Trophoblast cell (in vitro differentiated cells and primary cell): ENCODE measurements at regions not wholly inside any gene's neighbourhood (a gene's known extent, or its start where the extent isn't known, plus 50 kb on each side); places are given as distances from the start of the nearest gene placed in this dataset.

Source experiments
- DNase-seq, 2 donors: peaks; one replicate each; pipeline ENCODE4 v3.0.0-alpha.2; 2016
- H2AFZ ChIP-seq: 2 replicates; pipeline ENCODE4 v1.6.1; 2013; ENCODE audit warnings: low read length, moderate library complexity, mild to moderate bottlenecking; ENCODE audit not compliant: insufficient read depth, poor library complexity
- H2AK5ac ChIP-seq: 2 replicates; pipeline ENCODE4 v1.6.1; 2013; ENCODE audit warnings: mild to moderate bottlenecking, low read length
- H2BK120ac ChIP-seq: 2 replicates; pipeline ENCODE4 v1.6.1; 2013; ENCODE audit warnings: low read length, mild to moderate bottlenecking, moderate library complexity; ENCODE audit not compliant: insufficient read depth, poor library complexity
- H2BK12ac ChIP-seq: 2 replicates; pipeline ENCODE4 v1.6.1; 2013; ENCODE audit warnings: mild to moderate bottlenecking, low read length, moderate library complexity
- H2BK5ac ChIP-seq: 2 replicates; pipeline ENCODE4 v1.6.1; 2013; ENCODE audit warnings: low read length, low read depth, moderate library complexity, mild to moderate bottlenecking; ENCODE audit not compliant: poor library complexity
- H3K14ac ChIP-seq: 2 replicates; pipeline ENCODE4 v1.6.1; 2013; ENCODE audit warnings: mild to moderate bottlenecking, low read length
- H3K18ac ChIP-seq: 2 replicates; pipeline ENCODE4 v1.6.1; 2013; ENCODE audit warnings: mild to moderate bottlenecking, low read length
- H3K23ac ChIP-seq: 2 replicates; pipeline ENCODE4 v1.6.1; 2013; ENCODE audit warnings: low read length
- H3K27ac ChIP-seq: 2 replicates; pipeline ENCODE4 v1.5.1; 2013; ENCODE audit warnings: low read depth, mild to moderate bottlenecking, inconsistent platforms, low read length, moderate library complexity
- H3K27me3 ChIP-seq: 2 replicates; pipeline ENCODE4 v1.6.1; 2013; ENCODE audit warnings: inconsistent platforms, mild to moderate bottlenecking, low read length, moderate library complexity; ENCODE audit not compliant: insufficient read depth
- H3K36me3 ChIP-seq, 2 experiments: 1 replicate in 1 of 2; 2 replicates in 1 of 2; pipeline ENCODE4 v1.6.1; 2013; ENCODE audit warnings: low read length in 2 of 2, mild to moderate bottlenecking in 2 of 2, moderate library complexity in 1 of 2; ENCODE audit not compliant: insufficient read depth in 2 of 2, control insufficient read depth in 1 of 2
- H3K4ac ChIP-seq: 2 replicates; pipeline ENCODE4 v1.6.1; 2013; ENCODE audit warnings: low read depth, mild to moderate bottlenecking, low read length, moderate library complexity
- H3K4me1 ChIP-seq, 2 experiments: 1 replicate in 1 of 2; 2 replicates in 1 of 2; pipeline ENCODE4 v1.6.1; 2013; ENCODE audit warnings: low read length in 2 of 2, mild to moderate bottlenecking in 2 of 2, moderate library complexity in 1 of 2; ENCODE audit not compliant: insufficient read depth in 2 of 2, control insufficient read depth in 1 of 2
- H3K4me2 ChIP-seq: 2 replicates; pipeline ENCODE4 v1.6.1; 2013; ENCODE audit warnings: inconsistent platforms, mild to moderate bottlenecking, low read length, moderate library complexity
- H3K4me3 ChIP-seq: 2 replicates; pipeline ENCODE4 v1.5.1; 2013; ENCODE audit warnings: mild to moderate bottlenecking, low read depth, low read length, inconsistent platforms
- H3K79me1 ChIP-seq: one replicate; pipeline ENCODE4 v1.6.1; 2013; ENCODE audit warnings: low read length
- H3K79me2 ChIP-seq: 2 replicates; pipeline ENCODE4 v1.6.1; 2013; ENCODE audit warnings: low read length, mild to moderate bottlenecking; ENCODE audit not compliant: control insufficient read depth, insufficient read depth, poor library complexity
- H3K9ac ChIP-seq: 2 replicates; pipeline ENCODE4 v1.6.1; 2013; ENCODE audit warnings: mild to moderate bottlenecking, low read length
- H3K9me3 ChIP-seq: 2 replicates; pipeline ENCODE4 v1.6.1; 2013; ENCODE audit warnings: low read depth, mild to moderate bottlenecking, control low read depth, inconsistent platforms, low read length; ENCODE audit not compliant: insufficient read depth
- H4K12ac ChIP-seq: 2 replicates; pipeline ENCODE4 v1.6.1; 2013; ENCODE audit warnings: low read depth, mild to moderate bottlenecking, low read length, moderate library complexity
- H4K8ac ChIP-seq: 2 replicates; pipeline ENCODE4 v1.6.1; 2013; ENCODE audit warnings: low read depth, mild to moderate bottlenecking, low read length, moderate library complexity
- H4K91ac ChIP-seq: one replicate; pipeline ENCODE4 v1.6.1; 2013; ENCODE audit warnings: low read depth, mild to moderate bottlenecking, low read length, moderate library complexity
- WGBS: extraction: QIAGEN DNeasy Blood & Tissue Kit; methylation state at CpG from one replicate; pipeline ENCODE4 v1.1.7; 2013; ENCODE audit warnings: missing lambda C conversion rate; ENCODE audit not compliant: insufficient read length, insufficient coverage; ENCODE audit errors: extremely low coverage; 5-methylcytosine and 5-hydroxymethylcytosine counted together

DNA sequence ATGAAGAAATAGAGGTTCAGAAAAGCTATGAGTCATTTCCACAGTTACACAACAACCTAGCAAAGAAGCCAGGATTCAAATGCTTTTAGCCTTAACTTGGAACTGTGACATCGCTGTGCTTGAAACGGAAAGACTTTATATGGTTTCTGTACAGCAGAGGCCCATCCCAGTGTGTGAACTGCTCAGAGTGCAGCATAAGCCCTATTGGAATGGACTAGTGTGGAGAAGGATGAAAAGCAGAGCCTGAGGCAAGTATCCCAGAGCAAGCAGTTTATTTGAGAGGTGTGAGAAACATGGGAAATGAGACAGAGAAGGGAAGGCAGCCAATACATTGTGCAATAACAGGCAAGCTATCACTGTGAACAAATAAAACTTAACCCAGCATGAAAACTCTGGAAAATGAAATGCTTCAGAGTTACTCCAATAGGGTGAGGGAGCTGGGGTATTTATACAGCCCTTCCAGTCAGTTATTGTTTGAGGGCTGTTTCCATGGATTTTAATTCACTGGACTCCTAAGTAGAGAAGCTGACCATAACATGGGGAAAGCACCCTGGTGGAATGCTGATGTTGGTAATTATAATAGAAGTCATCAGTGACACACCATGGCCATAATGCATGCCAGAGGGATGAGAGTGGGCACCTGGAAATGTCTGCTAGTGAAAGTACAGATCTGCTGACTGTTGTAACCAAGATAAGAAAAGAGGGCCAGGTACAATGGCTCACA, 254.0 kb upstream of the POU3F3 start:
- no peaks in the 10 kb centered on the region for H3K27me3 ChIP-seq
- H2AK5ac ChIP-seq: no peak overlapping the region
- no peaks in the 10 kb centered on the region for H3K79me2 ChIP-seq
- no peak overlapping the region for H3K27ac ChIP-seq
- no peak overlapping the region for H3K4me2 ChIP-seq
- peaks cover 2% of the 10 kb centered on the region for H3K9me3 ChIP-seq
- no peak overlapping the region for H3K9ac ChIP-seq
- H2BK12ac ChIP-seq: no peak overlapping the region
- no peak overlapping the region for H3K4me3 ChIP-seq
- no peak overlapping the region for H2BK5ac ChIP-seq
- H4K12ac ChIP-seq: no peak overlapping the region
- H2BK120ac ChIP-seq: no peak overlapping the region
- H3K4me1 ChIP-seq: no peaks in the 10 kb centered on the region
- DNase-seq: no peak
- no peak overlapping the region for H3K14ac ChIP-seq
- no peak overlapping the region for H3K23ac ChIP-seq
- H4K91ac ChIP-seq: no peak overlapping the region
- H3K36me3 ChIP-seq: no peaks in the 10 kb centered on the region
- H4K8ac ChIP-seq: no peak overlapping the region
- WGBS: no CpG with 5 or more reads among the region's 2 CpGs
- H3K79me1 ChIP-seq: no peaks in the 10 kb centered on the region
- H3K4ac ChIP-seq: no peak overlapping the region
- no peak overlapping the region for H3K18ac ChIP-seq
- no peak overlapping the region for H2AFZ ChIP-seq

DNA sequence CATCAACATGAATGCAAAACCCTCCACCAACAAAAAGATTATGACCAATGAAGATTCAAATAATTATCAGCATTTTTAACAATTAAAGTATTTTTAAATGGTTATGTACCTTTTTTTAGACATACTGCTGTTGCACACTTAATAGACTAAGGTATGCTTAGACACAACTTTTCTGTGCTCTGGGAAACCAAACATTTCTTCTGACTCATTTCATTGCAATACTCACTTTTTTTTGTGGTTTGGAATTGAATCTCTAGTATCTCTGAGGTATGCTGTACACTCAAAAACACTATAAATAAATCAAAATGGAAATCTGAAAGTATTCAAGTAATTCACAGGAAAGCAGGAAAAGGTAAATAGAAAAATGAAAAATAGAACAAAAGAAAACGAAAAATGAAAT, 247.9 kb upstream of the POU3F3 start:
- H3K79me2 ChIP-seq: no peaks in the 10 kb centered on the region
- H3K9ac ChIP-seq: no peak overlapping the region
- no peak overlapping the region for H2BK120ac ChIP-seq
- H3K4me2 ChIP-seq: no peak overlapping the region
- no peaks in the 10 kb centered on the region for H3K79me1 ChIP-seq
- H3K27me3 ChIP-seq: no peaks in the 10 kb centered on the region
- no peak overlapping the region for H2BK12ac ChIP-seq
- H3K23ac ChIP-seq: no peak overlapping the region
- H3K36me3 ChIP-seq: no peaks in the 10 kb centered on the region
- H3K27ac ChIP-seq: no peak overlapping the region
- H2AFZ ChIP-seq: no peak overlapping the region
- no peaks in the 10 kb centered on the region for H3K4me1 ChIP-seq
- no peak overlapping the region for H3K14ac ChIP-seq
- H3K9me3 ChIP-seq: peaks cover 3% of the 10 kb centered on the region
- H4K8ac ChIP-seq: no peak overlapping the region
- DNase-seq: no peak
- no peak overlapping the region for H2AK5ac ChIP-seq
- no peak overlapping the region for H3K18ac ChIP-seq
- no CpG with 5 or more reads among the region's 1 CpG for WGBS
- no peak overlapping the region for H4K91ac ChIP-seq
- no peak overlapping the region for H3K4ac ChIP-seq
- no peak overlapping the region for H2BK5ac ChIP-seq
- H4K12ac ChIP-seq: no peak overlapping the region
- H3K4me3 ChIP-seq: no peak overlapping the region

DNA sequence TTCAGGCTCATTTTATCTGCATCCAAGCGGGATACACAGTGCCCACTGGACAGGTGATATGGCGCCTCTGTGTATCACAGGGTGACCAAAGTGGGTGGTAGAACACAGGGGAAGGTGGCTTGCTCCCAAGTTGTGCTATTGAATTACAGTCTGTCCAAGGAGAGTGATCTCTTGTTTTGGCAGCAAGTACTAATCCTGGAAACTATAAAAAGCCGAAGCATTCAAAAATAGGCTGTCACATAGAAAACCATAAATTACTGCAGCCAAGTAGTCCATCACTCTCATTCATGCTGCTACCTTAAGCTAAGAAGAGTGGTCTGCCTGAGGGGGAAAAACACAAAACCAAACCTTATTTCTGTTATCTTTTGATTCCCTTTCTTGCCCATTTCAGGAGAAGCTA, 237.1 kb upstream of the POU3F3 start:
- Histone ChIP-seq H3K14ac (no peak overlapping the region), H3K23ac (no peak overlapping the region), H2BK12ac (no peak overlapping the region), H3K9ac (no peak overlapping the region), H4K91ac (no peak overlapping the region), H4K8ac (no peak overlapping the region), H2BK5ac (no peak overlapping the region), H2AFZ (no peak overlapping the region), H3K36me3 (no peaks in the 10 kb centered on the region), H3K4me2 (no peak overlapping the region), H3K4me3 (no peak overlapping the region), H3K4ac (no peak overlapping the region), H3K9me3 (no peaks in the 10 kb centered on the region), H3K18ac (no peak overlapping the region), H2BK120ac (no peak overlapping the region), H3K27me3 (no peaks in the 10 kb centered on the region), H4K12ac (no peak overlapping the region), H3K79me2 (no peaks in the 10 kb centered on the region), H3K79me1 (no peaks in the 10 kb centered on the region), H2AK5ac (no peak overlapping the region), H3K4me1 (no peaks in the 10 kb centered on the region), H3K27ac (no peak overlapping the region)
- WGBS: no CpG with 5 or more reads among the region's 3 CpGs
- no peak for DNase-seq

DNA sequence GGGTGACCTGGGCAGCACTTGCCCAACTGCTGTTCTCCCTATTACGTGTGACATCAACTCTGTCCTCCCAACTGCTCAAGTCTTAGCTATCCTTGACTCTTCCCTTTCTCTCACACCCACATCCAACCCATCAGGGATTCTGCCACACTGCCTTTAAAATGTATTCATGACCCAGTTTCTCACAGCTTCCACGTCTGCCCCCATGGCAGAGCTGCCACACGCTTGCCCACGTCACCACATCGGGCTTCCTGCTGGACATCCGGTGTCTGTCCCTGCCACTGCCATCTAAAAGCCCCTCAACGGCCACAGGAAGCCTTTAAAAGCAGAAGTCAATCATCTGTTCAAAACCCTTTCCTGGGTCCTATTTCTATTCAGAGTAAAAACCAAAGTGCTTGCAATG, 233.1 kb upstream of the POU3F3 start:
- no peak overlapping the region for H4K12ac ChIP-seq
- no peak overlapping the region for H2BK5ac ChIP-seq
- H3K4me3 ChIP-seq: no peak overlapping the region
- no peaks in the 10 kb centered on the region for H3K79me1 ChIP-seq
- H2AFZ ChIP-seq: no peak overlapping the region
- DNase-seq: no peak
- H2AK5ac ChIP-seq: no peak overlapping the region
- WGBS: no CpG with 5 or more reads among the region's 7 CpGs
- H3K4me2 ChIP-seq: no peak overlapping the region
- no peak overlapping the region for H3K9ac ChIP-seq
- H3K9me3 ChIP-seq: no peaks in the 10 kb centered on the region
- H3K36me3 ChIP-seq: no peaks in the 10 kb centered on the region
- H3K27ac ChIP-seq: no peak overlapping the region
- H4K91ac ChIP-seq: no peak overlapping the region
- H3K27me3 ChIP-seq: no peaks in the 10 kb centered on the region
- no peak overlapping the region for H4K8ac ChIP-seq
- no peak overlapping the region for H3K14ac ChIP-seq
- no peaks in the 10 kb centered on the region for H3K4me1 ChIP-seq
- no peak overlapping the region for H3K18ac ChIP-seq
- no peak overlapping the region for H3K23ac ChIP-seq
- no peaks in the 10 kb centered on the region for H3K79me2 ChIP-seq
- no peak overlapping the region for H3K4ac ChIP-seq
- no peak overlapping the region for H2BK120ac ChIP-seq
- H2BK12ac ChIP-seq: no peak overlapping the region
